Stimulated activated CD4-positive, alpha-beta T cell treated with anti-CD3 and anti-CD28 coated beads, Interleukin-1b, Interleukin-23, amount 100 ng/mL, for 4 hours (primary cell): ENCODE measurements at regions not wholly inside any gene's neighbourhood (a gene's known extent, or its start where the extent isn't known, plus 50 kb on each side); places are given as distances from the start of the nearest gene placed in this dataset.

Experiments
- DNase-seq, 2 donors: peaks; one replicate each; pipeline ENCODE4 v3.0.0-alpha.2; 2020; ENCODE audit warnings: low read depth in 2 of 2

GRCh38 chr17:70869402-70870085, 700.2 kb downstream of the KCNJ2 start:
- DNase-seq = no peak

DNA sequence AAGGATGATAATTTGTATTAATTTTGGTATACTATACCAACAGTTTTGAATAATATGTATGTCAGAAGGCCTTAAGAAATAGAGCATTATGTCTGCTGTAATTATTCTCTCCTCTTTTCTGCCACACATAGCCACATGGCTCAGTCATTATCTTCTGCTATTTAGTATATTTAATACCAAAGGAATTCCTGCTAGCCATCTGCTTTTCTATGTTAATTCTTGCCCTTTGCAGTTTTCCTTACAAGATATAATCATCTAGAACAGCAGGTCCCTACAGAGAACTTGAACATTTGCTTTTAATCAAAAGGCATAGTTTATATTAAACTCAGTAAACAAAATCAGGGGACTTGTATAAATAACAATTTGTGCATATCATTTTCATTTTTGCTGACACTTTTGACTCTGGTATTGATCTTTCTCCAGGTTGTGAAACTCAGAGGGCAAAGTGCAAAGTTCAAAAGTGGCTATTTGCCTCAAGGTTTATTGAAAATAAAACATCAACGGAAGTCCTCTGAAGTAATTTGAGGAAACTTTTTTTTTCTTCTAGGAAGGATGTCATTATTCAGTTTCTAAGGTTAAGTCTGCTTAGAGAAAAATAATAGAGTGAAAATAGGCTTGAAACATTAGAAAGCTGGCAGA, 702.0 kb downstream of the KCNJ2 start:
- no peak for DNase-seq

- no peak for DNase-seq
These were observed 702.8 kb downstream of the KCNJ2 start for GRCh38 chr17:70872103-70872502.

- DNase-seq = no peak
These were observed 706.5 kb downstream of the KCNJ2 start for GRCh38 chr17:70875729-70876310.

- no peak for DNase-seq
These were observed 709.5 kb downstream of the KCNJ2 start for GRCh38 chr17:70878879-70879278.

- DNase-seq = no peak
These were observed 710.1 kb downstream of the KCNJ2 start for GRCh38 chr17:70879401-70879800.

- no peak for DNase-seq
These were observed 711.8 kb downstream of the KCNJ2 start for GRCh38 chr17:70881093-70881492.

DNA sequence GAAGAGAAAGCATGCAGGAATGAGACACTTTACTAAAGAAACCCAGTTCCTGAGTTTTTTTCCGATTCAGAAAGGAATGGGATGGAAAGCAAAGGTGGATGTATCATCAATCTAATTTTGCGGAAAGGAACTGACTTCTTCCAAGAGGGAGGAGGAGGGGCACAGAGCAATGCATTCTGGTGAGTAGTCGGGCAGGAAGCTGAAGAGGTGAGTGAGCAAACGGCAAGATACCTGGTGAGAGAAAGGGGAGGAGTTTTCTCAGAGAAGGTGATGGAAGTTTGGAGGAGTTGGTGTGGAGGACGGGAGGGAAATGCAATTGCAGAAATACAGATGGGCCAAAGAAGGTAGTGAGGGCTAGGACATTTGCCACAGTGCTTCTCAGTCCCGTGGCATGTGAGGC, 713.2 kb downstream of the KCNJ2 start:
- DNase-seq = no peak

DNA sequence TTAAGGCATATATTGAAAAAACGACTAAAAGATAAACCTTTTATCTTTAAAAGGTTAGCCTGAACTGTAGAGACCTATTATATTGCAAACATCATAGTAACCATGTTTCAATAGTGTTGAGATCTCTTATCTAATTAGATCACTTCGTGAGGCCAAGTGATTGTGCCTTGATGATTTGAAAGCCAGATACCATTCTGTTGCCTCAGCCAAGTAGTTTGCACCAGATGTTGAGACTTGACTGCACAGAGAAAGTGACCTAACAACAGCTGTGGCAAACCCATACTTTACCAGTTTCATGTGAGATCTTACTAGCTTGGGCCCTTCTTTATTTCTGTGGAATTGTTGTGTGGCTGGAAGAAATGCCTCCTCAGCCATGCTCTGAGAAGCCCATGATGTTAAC, 717.3 kb downstream of the KCNJ2 start:
- no peak for DNase-seq

DNA sequence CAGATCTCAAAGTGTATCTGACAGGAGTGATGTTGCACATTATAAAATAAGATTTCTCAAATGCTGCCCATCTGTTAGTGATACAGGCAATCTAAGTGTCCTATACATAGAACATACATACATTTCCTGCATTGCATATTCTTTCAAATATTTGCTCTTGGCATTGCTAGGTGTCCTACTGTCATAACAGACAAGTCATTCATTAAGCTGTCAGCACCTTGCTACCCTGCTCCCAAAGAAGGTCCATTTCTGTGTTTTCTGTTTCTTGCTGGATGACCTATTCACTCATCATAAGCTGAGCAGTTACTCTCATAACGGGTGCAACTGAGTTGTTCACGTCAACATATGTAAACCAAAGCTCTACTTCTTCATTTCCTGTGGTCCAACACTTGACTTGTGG, 719.0 kb downstream of the KCNJ2 start:
- DNase-seq = no peak

GRCh38 chr17:70891306-70891705, 722.0 kb downstream of the KCNJ2 start:
- no peak for DNase-seq

DNA sequence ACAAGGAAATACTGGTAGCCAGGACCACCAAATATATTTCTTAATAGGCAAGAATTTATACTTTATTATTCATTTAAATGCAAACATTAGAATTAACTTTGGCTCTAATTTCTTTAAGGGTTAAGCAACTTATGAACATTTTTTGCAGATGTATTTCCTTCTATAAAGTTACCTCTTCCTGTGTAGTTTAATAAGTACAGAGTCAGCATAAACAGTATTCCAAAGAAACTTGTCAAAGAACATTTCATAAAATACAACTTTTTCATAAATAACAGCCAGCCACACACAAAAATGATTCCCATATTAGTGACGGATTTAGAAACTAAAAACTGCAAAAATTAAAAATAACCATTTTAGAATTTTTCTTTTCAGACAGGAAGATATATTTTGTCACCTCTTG, 723.2 kb downstream of the KCNJ2 start:
- no peak for DNase-seq

- no peak for DNase-seq
These were observed 727.5 kb downstream of the KCNJ2 start for GRCh38 chr17:70896843-70897242.

- no peak for DNase-seq
These were observed 728.1 kb downstream of the KCNJ2 start for GRCh38 chr17:70897446-70897845.

- no peak for DNase-seq
These were observed 732.5 kb downstream of the KCNJ2 start for GRCh38 chr17:70901870-70902269.

- DNase-seq = no peak
These were observed 736.5 kb downstream of the KCNJ2 start for GRCh38 chr17:70905796-70906195.

GRCh38 chr17:70906808-70907207, 737.5 kb downstream of the KCNJ2 start:
- no peak for DNase-seq

- no peak for DNase-seq
These were observed 743.6 kb downstream of the KCNJ2 start for GRCh38 chr17:70912716-70913485.

- DNase-seq = no peak
These were observed 747.1 kb downstream of the KCNJ2 start for GRCh38 chr17:70916469-70916868.

DNA sequence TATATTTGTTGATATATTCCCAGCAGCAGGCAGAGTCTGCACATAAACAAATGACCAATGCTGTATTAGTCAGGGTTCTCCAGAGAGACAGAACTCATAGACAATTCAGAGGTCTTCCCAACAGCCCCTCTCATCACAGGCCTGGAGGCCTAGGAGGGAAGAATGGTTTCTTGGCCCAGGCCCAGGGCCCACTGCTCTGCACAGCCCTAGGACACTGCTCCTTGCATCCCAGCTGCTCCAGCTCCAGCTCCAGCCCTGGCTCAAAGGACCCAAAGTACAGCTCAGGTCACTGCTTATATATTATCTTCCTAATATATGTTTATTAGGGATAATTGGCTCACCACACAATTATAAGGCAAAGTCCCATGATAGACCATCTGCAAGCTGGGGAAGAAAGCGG, 749.9 kb downstream of the KCNJ2 start:
- no peak for DNase-seq

- DNase-seq = no peak
These were observed 751.1 kb downstream of the KCNJ2 start for GRCh38 chr17:70920416-70920815.

DNA sequence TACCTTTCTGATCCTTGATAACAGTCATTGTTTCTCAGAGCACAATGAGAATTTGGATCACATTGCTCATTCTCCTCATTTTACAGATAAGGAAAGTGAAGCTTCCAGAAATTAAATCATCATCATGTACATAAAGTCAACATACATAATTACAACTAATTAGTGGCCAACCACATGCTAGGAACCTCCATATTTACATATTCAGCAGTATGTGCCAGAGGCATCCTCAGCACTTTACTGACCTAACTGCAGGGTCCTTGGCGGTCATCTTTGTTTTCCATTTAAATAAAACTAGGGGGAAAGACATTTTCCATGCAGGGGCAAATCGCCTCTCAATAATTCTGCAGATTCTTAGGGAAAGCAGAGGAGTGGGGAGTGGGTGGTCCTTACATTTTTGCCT, 752.9 kb downstream of the KCNJ2 start:
- DNase-seq = no peak

- no peak for DNase-seq
These were observed 755.4 kb downstream of the KCNJ2 start for GRCh38 chr17:70924776-70925175.
